ENCODE measurements at regions not wholly inside any gene's neighbourhood (a gene's known extent, or its start where the extent isn't known, plus 50 kb on each side); places are given as distances from the start of the nearest gene placed in this dataset.

DNA sequence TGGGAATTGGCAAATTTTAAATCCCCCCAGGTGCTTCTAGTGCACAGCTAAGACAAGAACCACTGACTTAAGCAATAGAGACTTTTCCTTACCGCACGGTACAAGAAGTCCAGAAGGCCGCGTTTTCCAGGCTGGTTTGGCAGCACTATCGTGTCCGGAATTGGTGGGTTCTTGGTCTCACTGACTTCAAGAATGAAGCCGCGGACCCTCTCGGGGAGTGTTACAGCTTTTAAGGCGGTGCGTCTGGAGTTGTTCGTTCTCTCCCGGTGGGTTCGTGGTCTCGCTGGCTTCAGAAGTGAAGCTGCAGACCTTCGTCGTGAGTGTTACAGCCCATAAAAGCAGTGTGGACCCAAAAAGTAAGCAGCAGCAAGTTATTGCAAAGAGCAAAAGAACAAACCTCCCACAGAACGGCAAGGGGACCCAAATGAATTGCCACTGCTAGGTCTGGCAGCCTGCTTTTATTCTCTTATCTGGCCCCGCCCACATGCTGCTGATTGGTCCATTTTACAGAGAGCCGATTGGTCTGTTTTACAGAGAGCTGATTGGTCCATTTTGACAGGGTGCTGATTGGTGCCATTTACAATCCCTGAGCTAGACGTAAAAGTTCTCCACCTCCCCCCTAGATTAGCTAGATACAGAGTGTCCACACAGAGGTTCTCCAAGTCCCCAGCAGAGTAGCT lies 264.5 kb downstream of the PREX1 start:
- TF ChIP-seq ZFP30 (CRISPR knock-in tag; IDR thresholded peaks at IDR 0.05) (no peak), ESRRG (CRISPR knock-in tag; IDR thresholded peaks at IDR 0.05) (no peak), ZNF565 (CRISPR knock-in tag; conservative IDR thresholded peaks at IDR 0.05; ENCODE audit: low read depth) (no peak), TCF4 (CRISPR knock-in tag; IDR thresholded peaks at IDR 0.05; ENCODE audit: borderline replicate concordance) (no peak), CSDC2 (CRISPR knock-in tag; IDR thresholded peaks at IDR 0.05) (no peak), ISL1 (CRISPR knock-in tag; IDR thresholded peaks at IDR 0.05) (no peak), RARB (CRISPR knock-in tag; IDR thresholded peaks at IDR 0.05) (no peak)
- TF ChIP-seq, protein P1, sequence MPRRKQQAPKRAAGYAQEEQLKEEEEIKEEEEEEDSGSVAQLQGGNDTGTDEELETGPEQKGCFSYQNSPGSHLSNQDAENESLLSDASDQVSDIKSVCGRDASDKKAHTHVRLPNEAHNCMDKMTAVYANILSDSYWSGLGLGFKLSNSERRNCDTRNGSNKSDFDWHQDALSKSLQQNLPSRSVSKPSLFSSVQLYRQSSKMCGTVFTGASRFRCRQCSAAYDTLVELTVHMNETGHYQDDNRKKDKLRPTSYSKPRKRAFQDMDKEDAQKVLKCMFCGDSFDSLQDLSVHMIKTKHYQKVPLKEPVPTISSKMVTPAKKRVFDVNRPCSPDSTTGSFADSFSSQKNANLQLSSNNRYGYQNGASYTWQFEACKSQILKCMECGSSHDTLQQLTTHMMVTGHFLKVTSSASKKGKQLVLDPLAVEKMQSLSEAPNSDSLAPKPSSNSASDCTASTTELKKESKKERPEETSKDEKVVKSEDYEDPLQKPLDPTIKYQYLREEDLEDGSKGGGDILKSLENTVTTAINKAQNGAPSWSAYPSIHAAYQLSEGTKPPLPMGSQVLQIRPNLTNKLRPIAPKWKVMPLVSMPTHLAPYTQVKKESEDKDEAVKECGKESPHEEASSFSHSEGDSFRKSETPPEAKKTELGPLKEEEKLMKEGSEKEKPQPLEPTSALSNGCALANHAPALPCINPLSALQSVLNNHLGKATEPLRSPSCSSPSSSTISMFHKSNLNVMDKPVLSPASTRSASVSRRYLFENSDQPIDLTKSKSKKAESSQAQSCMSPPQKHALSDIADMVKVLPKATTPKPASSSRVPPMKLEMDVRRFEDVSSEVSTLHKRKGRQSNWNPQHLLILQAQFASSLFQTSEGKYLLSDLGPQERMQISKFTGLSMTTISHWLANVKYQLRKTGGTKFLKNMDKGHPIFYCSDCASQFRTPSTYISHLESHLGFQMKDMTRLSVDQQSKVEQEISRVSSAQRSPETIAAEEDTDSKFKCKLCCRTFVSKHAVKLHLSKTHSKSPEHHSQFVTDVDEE (CRISPR knock-in tag; IDR thresholded peaks at IDR 0.05) = no peak
- ATAC-seq = no peak

- TF ChIP-seq OSR1 (CRISPR knock-in tag; IDR thresholded peaks at IDR 0.05) (no peak), CSDC2 (CRISPR knock-in tag; IDR thresholded peaks at IDR 0.05) (no peak), ZC3H10 (CRISPR knock-in tag; IDR thresholded peaks at IDR 0.05) (no peak), RARB (CRISPR knock-in tag; IDR thresholded peaks at IDR 0.05) (no peak), GLIS3 (CRISPR knock-in tag; IDR thresholded peaks at IDR 0.05) (no peak), ZFP3 (CRISPR knock-in tag; IDR thresholded peaks at IDR 0.05) (no peak), ISL1 (CRISPR knock-in tag; IDR thresholded peaks at IDR 0.05) (no peak), TOX (CRISPR knock-in tag; IDR thresholded peaks at IDR 0.05; ENCODE audit: borderline replicate concordance) (no peak), BACH2 (CRISPR knock-in tag; IDR thresholded peaks at IDR 0.05; ENCODE audit: borderline replicate concordance) (no peak), ZFP30 (CRISPR knock-in tag; IDR thresholded peaks at IDR 0.05) (no peak), CREB5 (CRISPR knock-in tag; IDR thresholded peaks at IDR 0.05; ENCODE audit: low read depth) (no peak), ZNF70 (CRISPR knock-in tag; IDR thresholded peaks at IDR 0.05) (no peak), ESRRG (CRISPR knock-in tag; IDR thresholded peaks at IDR 0.05) (no peak), ZNF8 (CRISPR knock-in tag; IDR thresholded peaks at IDR 0.05) (no peak), ZNF565 (CRISPR knock-in tag; conservative IDR thresholded peaks at IDR 0.05; ENCODE audit: low read depth) (no peak), SNAI2 (CRISPR knock-in tag; IDR thresholded peaks at IDR 0.05) (no peak)
- TF ChIP-seq, protein P2, sequence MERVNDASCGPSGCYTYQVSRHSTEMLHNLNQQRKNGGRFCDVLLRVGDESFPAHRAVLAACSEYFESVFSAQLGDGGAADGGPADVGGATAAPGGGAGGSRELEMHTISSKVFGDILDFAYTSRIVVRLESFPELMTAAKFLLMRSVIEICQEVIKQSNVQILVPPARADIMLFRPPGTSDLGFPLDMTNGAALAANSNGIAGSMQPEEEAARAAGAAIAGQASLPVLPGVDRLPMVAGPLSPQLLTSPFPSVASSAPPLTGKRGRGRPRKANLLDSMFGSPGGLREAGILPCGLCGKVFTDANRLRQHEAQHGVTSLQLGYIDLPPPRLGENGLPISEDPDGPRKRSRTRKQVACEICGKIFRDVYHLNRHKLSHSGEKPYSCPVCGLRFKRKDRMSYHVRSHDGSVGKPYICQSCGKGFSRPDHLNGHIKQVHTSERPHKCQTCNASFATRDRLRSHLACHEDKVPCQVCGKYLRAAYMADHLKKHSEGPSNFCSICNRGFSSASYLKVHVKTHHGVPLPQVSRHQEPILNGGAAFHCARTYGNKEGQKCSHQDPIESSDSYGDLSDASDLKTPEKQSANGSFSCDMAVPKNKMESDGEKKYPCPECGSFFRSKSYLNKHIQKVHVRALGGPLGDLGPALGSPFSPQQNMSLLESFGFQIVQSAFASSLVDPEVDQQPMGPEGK (CRISPR knock-in tag; IDR thresholded peaks at IDR 0.05; ENCODE audit: borderline replicate concordance) = no peak
- TF ChIP-seq, protein P1 (CRISPR knock-in tag; IDR thresholded peaks at IDR 0.05) = no peak
- TF ChIP-seq, protein P3, sequence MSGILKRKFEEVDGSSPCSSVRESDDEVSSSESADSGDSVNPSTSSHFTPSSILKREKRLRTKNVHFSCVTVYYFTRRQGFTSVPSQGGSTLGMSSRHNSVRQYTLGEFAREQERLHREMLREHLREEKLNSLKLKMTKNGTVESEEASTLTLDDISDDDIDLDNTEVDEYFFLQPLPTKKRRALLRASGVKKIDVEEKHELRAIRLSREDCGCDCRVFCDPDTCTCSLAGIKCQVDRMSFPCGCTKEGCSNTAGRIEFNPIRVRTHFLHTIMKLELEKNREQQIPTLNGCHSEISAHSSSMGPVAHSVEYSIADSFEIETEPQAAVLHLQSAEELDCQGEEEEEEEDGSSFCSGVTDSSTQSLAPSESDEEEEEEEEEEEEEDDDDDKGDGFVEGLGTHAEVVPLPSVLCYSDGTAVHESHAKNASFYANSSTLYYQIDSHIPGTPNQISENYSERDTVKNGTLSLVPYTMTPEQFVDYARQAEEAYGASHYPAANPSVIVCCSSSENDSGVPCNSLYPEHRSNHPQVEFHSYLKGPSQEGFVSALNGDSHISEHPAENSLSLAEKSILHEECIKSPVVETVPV (CRISPR knock-in tag; IDR thresholded peaks at IDR 0.05) = no peak
Observed at GRCh38 chr20:48562586-48563116, 265.1 kb downstream of the PREX1 start.

More at GRCh38 chr20:48562586-48563116, 265.1 kb downstream of the PREX1 start:
- no peak for ATAC-seq

Measured in SK-N-SH treated with all-trans-retinoic acid at 6 μM for 48 hours (cell line).